Stimulated activated CD4-positive, alpha-beta T cell treated with anti-CD3 and anti-CD28 coated beads, Interleukin-4, amount 100 ng/mL, for 1 hour (primary cell): ENCODE measurements at regions not wholly inside any gene's neighbourhood (a gene's known extent, or its start where the extent isn't known, plus 50 kb on each side); places are given as distances from the start of the nearest gene placed in this dataset.
"Not testable (repeated sequence)": the region's sequence is repeated elsewhere in the genome, so short reads cannot be mapped to it uniquely, and the experiment has no call there.

Source experiments
- DNase-seq: peaks from one replicate; pipeline ENCODE4 v3.0.0-alpha.2; 2020

DNA sequence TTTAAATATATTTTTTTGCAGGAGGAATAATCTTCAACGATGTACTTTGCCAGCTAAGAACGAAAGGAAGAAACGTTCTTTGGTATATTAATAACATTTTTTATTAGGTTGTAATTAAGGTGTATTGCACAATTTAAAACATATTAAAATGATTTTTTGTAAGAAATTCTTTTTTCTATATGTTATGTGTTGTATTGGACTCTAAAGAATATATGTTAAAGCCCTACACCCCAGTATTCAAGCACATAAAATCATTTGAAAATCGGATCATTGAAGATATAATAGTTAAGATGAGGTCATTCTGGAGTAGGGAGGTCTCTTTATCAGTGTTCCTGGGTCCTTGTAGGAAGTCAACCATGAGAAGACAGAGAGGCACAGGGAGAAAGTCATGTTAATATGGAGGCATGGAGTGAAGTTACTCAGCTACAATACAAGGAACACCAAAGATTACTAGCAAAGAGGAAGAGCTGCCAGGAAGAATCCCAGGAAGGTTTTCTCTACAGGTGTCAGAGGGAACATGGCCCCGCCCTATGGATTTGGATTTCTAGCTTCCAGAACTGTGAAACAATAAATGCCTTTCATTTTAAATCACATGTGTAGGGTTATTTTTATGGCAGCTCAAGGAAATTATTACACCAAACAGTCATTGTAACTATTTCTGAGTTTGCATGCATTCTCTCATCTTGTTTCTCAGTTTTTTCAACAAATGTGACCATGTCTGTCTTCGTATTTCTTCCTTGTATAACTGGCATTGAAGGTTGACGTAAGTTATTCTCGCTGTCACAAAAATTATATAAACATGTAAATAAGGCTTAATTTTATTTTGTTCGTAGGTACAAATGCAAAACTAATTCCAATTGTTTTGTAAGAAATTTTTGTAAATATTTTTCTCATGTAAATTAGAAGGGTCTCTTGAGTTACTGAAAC, 75.4 kb upstream of the VPREB1 start:
- no peak for DNase-seq

DNA sequence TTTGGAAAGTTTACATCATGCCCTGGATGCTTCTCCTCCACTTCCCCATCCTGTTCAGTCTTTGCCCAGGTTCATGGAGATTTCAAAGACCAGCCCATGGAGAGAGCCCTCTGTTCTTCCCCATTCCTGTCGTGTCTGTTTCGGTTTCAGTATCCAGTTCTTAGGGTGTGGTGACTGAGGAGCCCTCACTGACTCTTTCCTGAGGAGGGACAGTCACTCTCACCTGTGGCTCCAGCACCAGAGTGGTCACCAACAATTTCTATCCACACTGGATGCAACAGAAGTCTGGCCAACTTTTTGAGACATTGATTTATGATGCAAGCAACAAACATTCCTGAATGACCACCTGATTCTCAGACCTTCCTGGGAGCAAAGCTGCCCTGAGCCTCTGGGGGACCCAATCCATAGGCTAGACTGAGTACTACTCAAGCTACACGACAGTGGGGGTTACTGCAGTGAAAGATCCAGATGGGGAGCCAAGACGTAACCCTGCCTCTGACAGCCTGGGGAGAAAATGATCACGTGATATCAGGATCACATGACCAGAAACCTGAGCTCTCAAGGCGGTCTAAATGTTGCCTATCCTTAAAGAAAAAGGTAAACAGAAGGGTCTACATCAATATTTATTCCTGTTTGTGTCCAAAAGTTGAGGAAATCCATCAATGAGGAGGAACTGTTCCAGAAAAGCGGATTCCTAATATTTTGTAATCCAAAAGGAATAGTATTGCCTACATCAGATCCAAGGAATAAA, 76.2 kb upstream of the VPREB1 start:
- no peak for DNase-seq

DNA sequence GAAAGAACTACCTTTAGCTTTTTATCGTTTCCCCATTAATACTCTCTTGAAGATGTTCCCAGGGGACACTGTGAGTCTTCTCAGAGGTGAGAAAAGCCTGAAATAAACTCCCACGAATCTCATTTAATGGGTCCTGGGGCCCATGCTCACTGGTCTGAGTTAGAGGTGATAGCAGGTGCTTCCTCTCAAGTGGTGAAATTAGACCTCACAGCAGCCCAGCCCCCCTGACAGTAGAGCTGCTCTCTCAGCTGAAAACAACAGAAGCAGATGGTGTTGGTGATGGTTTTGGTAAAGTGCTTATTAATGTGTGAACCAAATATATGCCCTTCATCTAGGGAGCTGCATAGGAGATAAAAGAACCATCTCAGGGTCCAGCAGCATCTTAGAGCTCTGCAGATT, 76.8 kb upstream of the VPREB1 start:
- DNase-seq, result no peak

DNA sequence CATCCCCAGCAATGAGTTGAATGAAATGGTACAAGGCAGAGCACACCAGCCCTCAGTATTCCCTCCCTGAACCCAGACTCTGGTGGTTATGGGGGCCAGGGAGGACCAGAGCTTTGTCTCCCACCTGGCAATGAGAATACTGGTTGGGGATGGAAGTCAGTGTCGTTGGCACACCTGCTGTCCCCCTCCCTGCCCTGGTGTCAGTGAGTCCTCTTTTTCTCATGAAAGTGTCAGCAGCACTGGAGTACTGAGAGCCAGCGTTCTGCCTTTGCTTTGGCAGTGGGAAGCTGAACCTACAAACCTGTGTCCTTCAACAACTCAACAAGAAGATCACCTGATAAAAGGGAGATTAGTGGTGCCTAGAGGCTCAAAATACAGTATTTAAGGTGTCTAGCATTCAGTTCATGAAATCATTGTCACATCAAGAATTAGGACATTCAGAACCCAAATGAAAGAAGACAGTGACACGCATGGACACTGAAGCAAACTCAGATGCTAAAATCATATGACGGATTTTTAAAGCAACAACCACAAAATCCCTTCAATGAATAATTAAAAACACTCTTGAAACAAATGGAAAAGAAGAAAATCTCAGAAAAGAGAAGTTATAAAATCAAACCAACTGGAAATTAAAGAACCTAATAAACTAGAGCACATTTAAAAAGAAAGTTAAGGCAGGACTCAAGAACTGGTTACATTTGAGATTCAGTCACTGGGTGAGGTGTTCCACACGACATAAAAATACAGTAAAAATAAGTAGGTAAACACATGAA, 77.5 kb upstream of the VPREB1 start:
- DNase-seq, result no peak

DNA sequence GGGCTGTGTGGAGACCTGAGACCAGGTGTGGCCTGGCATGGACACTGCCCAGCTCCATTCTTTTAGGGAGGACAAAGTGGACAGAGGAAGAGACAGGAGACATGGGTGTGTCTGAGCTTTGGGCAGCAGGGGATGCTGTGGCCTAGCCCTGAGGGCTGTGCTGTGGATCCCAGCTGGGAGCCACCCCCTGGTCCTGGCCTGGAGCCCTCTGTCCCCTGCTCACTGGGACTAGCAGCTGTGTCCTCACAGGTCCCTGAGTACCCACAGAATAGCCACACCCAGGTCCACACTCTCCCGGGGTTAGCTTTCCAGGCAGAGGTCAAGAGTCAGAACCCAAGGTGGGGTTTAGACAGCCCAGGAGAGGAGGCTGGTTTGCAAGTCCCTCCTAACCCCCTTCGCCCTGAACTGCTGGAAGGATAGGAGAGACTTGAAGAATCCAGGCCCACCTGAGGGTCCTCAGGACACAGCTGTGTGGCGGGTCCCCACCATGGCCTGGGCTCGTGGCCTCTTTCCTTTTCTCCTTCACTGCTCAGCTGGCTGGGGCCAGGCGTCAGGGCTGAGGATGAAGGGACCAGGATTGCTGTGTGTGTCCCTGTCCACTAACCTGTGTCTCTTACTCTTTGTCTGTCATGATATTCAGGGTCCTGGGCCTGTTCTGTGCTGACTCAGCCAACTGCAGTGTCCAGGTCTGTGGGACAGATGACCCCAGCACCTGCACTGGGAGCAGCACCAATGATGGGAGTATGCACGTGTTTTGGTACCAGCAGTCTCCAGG, 78.5 kb upstream of the VPREB1 start:
- DNase-seq, result no peak

DNA sequence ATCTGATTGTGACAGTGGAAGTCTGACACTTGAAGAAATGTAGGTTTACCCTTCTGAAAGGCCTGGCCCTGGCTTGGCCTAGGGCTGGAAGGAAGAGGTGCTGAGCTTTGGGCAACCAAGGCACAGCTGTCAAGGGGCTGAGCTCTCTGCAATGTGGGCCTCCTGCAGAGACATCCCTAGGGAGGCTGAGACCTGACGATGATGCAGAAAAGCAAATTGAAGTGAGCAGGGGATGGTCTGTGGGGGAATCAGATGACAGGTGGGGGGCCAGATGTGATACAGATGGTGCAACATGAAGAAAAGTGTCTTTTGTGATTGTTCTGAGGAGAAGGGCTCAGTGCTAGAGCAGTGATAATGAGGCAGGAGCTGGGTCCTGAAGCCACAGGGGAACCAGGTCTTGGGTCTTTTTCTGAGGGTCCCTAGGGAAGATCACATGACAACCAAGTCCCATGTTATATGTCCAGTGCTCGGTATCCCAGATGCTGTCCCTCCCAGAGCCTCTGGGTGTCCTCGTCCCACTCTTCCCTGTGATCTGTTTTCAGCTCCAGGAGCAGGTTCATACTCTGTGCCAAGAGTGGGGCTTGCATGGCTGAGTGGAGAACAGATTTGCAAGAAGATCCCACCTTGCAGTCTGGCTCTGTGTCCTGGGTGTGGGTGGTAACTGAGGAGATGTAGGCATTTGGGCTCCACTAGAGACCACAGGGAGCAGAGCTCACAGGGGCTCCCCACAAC, 79.9 kb upstream of the VPREB1 start:
- DNase-seq, result no peak

DNA sequence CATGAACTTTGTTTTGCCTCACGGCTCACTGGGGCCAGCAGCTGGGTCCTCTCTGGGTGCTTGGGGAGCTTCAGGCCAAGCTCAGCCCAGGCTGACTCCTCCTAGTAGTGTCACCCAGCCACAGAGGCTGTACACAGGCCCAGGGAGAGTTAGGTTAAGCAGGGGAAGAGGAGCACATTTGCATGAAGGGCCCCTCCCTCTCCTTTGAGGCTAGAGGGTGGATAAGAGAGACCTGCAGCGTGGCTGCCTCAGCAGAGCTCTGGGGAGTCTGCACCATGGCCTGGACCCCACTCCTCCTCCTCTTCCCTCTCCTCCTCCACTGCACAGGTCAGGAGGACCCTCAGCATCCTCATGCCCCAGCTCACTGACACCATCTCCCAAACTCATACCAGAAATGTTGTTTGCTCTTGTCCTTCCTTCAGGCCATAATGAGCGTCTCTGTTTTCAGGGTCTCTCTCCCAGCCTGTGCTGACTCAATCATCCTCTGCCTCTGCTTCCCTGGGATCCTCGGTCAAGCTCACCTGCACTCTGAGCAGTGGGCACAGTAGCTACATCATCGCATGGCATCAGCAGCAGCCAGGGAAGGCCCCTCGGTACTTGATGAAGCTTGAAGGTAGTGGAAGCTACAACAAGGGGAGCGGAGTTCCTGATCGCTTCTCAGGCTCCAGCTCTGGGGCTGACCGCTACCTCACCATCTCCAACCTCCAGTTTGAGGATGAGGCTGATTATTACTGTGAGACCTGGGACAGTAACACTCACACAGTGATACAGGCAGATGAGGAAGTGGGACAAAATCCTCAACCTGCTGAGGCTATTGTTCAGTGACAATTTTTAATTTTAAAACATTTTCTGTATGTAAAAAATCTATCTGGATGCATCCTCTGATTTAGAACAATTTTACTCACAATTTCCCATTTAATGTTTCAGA, 82.4 kb upstream of the VPREB1 start:
- DNase-seq, result no peak

DNA sequence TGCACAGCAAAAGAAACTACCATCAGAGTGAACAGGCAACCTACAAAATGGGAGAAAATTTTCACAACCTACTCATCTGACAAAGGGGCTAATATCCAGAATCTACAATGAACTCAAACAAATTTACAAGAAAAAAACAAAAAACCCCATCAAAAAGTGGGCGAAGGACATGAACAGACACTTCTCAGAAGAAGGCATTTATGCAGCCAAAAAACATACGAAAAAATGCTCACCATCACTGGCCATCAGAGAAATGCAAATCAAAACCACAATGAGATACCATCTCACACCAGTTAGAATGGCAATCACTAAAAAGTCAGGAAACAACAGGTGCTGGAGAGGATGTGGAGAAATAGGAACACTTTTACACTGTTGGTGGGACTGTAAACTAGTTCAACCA, 83.8 kb upstream of the VPREB1 start:
- not testable (repeated sequence) for DNase-seq

DNA sequence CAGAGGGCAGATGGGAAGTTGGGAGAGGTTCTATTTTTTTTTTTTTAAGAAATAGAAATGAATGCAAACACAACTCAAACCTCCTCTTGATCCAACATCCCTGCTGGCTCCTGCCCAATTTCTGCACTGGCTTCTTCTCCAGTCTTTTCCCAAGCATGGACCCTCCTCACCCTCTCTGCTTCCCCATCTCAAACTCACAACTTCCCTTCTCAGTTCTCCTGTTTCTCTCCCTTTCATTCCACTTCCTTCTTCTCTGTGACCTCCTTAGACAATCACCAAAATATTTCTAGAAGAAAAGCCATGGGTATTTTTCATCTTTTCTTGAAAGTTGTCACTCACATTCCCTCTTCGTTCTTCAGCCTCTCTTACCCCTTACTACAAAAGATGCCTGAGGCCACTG, 85.2 kb upstream of the VPREB1 start:
- no peak for DNase-seq

DNA sequence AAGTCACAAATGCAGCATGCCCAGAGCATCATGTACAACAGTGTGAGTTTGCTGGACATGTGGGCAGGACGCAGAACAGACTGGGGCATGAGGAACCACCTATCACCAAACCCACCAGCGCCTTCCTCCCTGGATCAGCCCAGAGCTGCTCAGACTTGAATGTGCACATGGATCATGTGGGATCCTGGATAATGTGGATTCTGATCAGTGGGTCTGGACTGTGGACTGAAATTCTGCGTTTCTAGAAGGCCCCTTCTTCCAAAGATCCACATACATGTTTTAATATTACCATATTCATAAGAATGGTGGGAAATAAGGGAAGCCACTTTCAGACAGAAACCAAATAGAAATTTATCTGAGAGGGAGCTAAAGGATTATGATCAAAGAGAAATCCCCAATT, 85.6 kb upstream of the VPREB1 start:
- no peak for DNase-seq

DNA sequence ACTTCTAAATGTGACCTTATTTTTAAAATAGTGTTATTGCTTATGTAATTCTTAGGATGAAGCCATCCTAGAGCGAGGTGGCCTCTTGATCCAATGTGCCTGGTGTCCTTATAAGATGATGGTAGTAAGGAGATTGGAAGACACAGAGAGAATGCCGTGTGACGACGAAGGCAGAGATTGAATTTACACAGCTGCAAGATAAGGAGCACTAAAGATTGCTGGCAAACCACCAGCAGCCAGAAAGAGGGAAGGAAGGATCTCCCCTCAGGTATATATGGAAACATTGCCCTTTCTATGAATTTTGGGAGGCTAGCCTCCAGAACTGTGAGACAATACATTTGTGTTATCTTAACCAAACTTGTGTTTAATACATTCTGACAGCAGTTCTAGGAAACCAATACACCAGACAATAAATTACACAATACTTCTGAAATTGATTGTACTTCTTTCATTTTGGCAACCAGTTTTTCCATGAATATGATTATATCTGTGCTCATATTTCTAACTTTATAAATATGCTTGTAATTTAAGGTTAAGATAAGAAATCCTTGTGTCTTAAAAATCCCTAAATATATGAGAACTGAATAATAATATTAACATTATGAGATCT, 86.3 kb upstream of the VPREB1 start:
- DNase-seq, result no peak

DNA sequence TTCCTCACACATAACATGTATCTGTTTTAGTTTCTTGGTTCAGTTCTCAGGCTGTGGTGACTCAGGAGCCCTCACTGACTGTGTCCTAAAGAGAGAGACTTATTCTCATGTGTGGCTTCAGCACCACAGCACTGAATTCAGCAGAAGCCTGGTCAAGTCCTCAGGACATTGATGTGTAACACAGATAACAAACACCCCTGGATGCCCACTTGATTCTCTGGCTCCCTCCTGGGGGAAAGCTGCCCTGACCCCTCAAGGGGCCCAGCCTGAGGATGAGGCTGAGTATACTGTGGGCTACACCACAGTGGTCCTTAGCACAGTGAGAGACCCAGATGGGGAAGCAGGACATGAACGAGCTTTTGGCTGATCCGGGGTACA, 87.2 kb upstream of the VPREB1 start:
- DNase-seq, result no peak

DNA sequence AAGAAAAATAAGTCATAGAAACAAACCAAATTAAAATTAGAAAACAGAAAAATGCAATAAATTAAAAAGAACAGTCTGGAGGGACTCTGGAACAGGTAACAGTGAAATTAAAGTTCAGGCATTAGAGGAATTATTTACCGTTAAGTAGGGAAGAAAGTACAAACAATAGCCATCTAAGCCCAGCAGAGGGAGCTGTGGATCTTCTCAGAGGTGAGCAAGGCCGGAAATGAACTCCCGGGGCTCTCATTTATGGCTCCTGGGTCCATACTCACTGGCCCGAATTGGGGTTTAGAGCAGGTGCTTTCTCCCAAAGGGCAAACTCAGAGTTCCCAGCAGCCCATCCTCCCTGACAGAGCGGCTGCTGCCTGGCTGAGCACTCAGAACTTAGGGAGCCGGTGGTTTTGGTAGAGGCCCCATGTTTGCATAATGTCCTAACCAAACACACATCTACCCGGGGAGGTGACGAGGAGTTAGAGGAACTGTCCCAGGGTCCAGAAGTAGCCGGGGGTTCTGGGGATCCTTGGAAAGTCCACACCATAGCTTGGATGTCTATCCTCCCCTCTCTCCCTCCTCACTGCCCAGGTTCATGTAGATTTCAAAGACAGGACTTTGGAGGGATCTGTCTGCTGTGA, 87.8 kb upstream of the VPREB1 start:
- DNase-seq, result peak; percentile 46

DNA sequence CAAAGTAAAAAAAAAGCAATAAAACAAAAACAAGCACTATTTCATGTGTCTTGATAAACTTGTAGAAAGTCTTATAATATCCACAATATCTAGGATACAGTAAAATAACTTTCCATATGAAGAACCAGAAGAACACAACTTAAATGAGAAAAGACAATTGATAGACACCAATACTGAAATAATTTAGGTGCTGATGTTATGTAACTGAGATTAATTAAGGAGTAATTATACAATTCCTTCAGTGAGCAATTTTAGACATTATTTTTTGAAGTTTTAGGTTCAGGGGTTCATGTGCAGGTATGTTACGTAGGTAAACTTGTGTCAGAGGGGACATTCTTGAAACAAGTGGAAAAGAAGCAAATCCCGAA, 88.3 kb upstream of the VPREB1 start:
- no peak for DNase-seq

DNA sequence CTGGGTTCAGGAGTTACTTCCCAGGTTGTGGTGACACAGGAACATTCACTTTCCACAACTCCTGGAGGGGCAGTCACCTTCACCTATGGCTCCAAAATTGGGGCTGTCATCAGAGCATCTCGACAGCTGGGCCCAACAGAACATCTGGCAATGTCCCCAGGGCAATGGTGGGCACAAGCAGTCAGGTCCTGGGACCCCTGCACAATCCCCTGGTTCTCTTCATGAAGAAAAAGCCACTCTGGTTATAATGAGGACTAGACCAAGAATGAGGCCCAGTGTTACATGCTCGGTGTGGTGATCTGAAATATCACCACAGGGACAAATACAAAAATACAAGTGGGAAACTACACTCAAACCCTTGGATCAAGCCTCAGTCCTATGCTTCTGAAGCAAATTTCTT, 89.0 kb upstream of the VPREB1 start:
- no peak for DNase-seq

DNA sequence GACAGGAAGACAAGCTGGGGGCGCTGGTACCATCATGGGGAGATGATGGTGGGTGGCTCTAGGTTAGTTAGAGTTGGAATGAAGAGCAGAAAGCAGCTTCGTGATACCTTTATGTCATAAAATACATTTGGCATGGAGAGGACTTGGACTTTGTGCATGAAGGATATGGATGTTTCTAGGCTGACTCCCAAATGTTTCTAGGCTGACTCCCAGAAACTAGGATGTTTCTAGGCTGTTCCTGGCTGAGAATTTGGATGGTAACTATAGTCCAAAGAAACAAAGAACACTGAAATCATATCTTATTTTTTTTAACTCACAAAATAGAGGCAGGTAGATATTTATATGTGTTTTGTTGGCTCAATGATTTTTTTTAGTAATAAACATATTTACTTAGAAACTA, 89.4 kb upstream of the VPREB1 start:
- DNase-seq, result no peak

DNA sequence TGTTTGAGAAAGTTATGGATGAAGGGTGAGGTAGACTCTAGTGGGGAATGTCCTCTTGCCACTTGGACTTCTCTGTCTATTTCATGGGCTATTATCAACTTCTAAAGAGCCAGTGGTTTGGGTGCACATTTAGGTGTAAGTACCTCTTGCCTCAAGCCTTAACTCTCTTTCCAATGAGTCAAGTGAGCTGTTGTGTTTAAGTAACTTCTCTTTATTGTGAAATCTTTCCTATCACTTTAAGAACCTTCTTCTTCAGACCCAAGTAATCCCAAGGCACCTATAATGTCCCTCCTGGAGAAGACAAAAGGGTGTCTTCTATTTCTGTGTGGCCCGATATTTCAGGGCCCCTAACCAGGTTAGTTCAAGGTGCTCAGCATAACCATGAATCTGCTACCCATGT, 90.5 kb upstream of the VPREB1 start:
- no peak for DNase-seq

DNA sequence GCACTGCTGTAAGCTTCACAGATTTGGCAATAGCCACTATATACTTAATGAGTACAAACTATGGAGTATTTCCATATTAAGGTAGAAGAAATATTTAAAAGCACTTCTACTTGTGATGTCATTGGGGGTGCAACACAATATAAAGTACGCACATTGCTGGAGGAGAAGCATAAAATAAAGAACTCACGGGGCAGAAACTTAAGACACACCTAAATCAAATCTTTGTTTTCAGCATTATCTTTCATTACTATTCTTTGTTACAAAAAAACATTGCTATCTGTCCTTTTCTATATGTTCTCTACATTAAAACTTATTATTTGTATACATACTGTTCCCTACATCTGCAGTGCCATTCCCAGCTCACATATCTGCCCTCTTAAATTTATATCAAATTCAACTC, 93.3 kb upstream of the VPREB1 start:
- no peak for DNase-seq

DNA sequence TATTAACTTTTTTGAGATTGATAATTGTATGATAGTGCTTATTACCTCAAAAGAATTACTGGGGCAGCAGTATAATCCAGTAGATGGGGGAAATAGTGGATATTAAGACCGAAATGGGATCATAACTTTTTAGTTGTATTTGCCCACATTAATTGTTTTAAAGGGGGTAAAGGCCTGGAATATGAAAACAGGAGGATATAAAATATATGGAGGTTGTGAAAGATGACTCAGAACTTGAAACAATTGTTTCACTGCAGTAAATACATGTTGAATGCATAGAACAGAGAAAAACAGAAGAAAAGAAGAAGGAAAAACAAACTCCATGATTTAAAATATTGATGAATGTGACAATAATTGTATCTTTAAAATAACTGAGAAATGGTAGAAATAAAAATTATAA, 94.1 kb upstream of the VPREB1 start:
- no peak for DNase-seq

DNA sequence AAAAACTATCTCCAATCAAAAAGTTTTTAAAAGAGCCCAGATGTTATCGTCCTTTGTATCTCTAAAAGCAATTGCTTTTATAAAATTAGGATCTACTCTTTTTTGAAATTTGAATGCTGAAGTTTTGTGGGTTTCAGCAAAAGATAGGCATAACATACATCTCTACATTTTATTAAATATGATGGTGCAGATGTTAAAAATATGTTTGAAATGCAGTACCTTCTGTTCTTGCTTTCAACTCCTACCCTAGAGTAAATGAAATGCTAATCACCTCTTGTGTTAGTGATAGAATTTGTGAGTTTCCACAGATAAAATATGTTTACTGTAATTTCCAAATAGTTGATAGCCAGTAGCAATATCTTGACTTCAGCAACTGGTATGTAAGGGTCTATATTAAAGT, 95.7 kb upstream of the VPREB1 start:
- DNase-seq, result no peak
